B cell (primary cell): ENCODE measurements at regions not wholly inside any gene's neighbourhood (a gene's known extent, or its start where the extent isn't known, plus 50 kb on each side); places are given as distances from the start of the nearest gene placed in this dataset.

Experiments used
- EZH2 ChIP-seq: IDR thresholded peaks from 2 replicates; pipeline ENCODE4 v1.6.1; 2012; ENCODE audit warnings: borderline replicate concordance, low read depth, mild to moderate bottlenecking, moderate library complexity, low read length; ENCODE audit not compliant: insufficient read depth, poor library complexity, severe bottlenecking
- TF ChIP-seq, protein P1 (sequence below): fragments of 200-600 bp; IDR thresholded peaks from one replicate; pipeline ENCODE4 v1.8.0; 2022; ENCODE audit warnings: antibody characterized with exemption, mild to moderate bottlenecking

DNA sequence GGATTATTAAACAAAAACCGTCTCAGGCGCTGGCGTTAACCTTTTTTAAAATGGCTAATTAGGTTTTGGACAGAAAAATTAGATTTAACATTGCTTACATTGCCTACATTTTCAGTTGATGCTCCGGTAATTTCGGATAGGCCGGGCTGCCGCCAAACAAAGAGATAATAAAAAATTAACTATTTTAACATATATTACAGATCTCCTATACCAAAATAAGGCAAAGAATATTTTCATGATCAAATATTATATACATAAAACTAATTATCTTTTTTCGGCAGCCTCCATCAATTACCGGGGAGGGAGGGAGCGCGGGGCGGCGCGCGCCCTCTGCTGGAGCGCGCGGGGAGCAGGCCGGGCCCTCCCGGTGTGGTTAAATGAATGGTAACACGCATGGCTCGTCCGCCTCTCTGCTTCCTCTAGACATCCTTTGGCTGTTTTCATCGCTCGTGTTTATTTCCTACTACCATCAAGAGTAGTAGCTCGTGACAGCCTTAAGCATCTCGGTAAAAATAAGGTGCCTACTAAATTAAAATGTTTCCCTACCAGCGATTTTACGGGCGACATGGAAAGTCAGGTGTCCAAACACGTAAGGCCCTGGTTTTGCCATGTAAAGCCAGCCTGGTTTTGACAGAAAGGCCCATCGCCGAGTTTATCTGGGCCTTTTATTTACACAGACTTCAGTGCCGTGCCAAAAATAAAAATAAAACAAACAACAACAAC is 52.4 kb upstream of the TMEM33 start:
- TF ChIP-seq, protein P1, sequence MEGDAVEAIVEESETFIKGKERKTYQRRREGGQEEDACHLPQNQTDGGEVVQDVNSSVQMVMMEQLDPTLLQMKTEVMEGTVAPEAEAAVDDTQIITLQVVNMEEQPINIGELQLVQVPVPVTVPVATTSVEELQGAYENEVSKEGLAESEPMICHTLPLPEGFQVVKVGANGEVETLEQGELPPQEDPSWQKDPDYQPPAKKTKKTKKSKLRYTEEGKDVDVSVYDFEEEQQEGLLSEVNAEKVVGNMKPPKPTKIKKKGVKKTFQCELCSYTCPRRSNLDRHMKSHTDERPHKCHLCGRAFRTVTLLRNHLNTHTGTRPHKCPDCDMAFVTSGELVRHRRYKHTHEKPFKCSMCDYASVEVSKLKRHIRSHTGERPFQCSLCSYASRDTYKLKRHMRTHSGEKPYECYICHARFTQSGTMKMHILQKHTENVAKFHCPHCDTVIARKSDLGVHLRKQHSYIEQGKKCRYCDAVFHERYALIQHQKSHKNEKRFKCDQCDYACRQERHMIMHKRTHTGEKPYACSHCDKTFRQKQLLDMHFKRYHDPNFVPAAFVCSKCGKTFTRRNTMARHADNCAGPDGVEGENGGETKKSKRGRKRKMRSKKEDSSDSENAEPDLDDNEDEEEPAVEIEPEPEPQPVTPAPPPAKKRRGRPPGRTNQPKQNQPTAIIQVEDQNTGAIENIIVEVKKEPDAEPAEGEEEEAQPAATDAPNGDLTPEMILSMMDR: peak; percentile 99
- no peak for TF ChIP-seq EZH2
